ENCODE measurements at regions not wholly inside any gene's neighbourhood (a gene's known extent, or its start where the extent isn't known, plus 50 kb on each side); places are given as distances from the start of the nearest gene placed in this dataset.

- TF ChIP-seq EP300 (IDR thresholded peaks at IDR 0.05; ENCODE audit: borderline replicate concordance in 1 of 2, low read depth in 2 of 2, low read length in 2 of 2) = no peak
Measured at GRCh38 chr1:232557502-232558191, 72.3 kb downstream of the SIPA1L2 start (continued).

Measured in H1 (cell line).